ENCODE measurements at regions not wholly inside any gene's neighbourhood (a gene's known extent, or its start where the extent isn't known, plus 50 kb on each side); places are given as distances from the start of the nearest gene placed in this dataset.

- Mint-ChIP-seq H3K27ac (ENCODE audit: unreplicated experiment) (peak overlapping the region; percentile 67), H3K9me3 (ENCODE audit: unreplicated experiment) (no peaks in the 10 kb centered on the region), H3K36me3 (ENCODE audit: low read depth, unreplicated experiment) (no peaks in the 10 kb centered on the region), H3K27me3 (ENCODE audit: low read depth, unreplicated experiment) (no peaks in the 10 kb centered on the region), H3K4me3 (ENCODE audit: unreplicated experiment) (no peak overlapping the region), H3K4me1 (ENCODE audit: low read depth, unreplicated experiment) (peaks cover 19% of the 10 kb centered on the region)
- Histone ChIP-seq H3K27me3 (ENCODE audit: insufficient read depth, low read length) (no peaks in the 10 kb centered on the region), H3K27ac (ENCODE audit: low read depth, low read length) (peak overlapping the region; percentile 65), H3K4me3 (ENCODE audit: insufficient read depth, low read depth, low read length) (no peak overlapping the region), H3K4me2 (ENCODE audit: low read length) (peak overlapping the region; percentile 55), H3K9me3 (ENCODE audit: insufficient read depth, low read depth, low read length) (no peaks in the 10 kb centered on the region), H3K4me1 (ENCODE audit: insufficient read depth, low read length) (peaks cover 18% of the 10 kb centered on the region), H3K79me2 (ENCODE audit: insufficient read depth, low read length) (no peaks in the 10 kb centered on the region), H2AFZ (ENCODE audit: low read depth, low read length) (no peak overlapping the region), H3K36me3 (ENCODE audit: insufficient read depth, low read length) (no peaks in the 10 kb centered on the region), H4K20me1 (ENCODE audit: insufficient read depth, low read length) (no peaks in the 10 kb centered on the region), H3K9ac (ENCODE audit: low read length) (peak overlapping the region; percentile 22)
- FAIRE-seq: peak; percentile 98
- DNase-seq (ENCODE audit: low read depth): peak; percentile 86
- TF ChIP-seq EZH2 (IDR thresholded peaks at IDR 0.05; ENCODE audit: insufficient read depth, low read length) (no peak), CTCF (IDR thresholded peaks at IDR 0.05; ENCODE audit: insufficient read depth, low read depth, low read length) (no peak)
Measured at GRCh38 chr18:2411381-2411960, 159.8 kb downstream of the METTL4 start.

GRCh38 chr18:2412281-2412680 is 159.0 kb downstream of the METTL4 start:
- no peak overlapping the region for H3K9ac ChIP-seq (ENCODE audit: low read length)
- Mint-ChIP-seq H3K27ac (ENCODE audit: unreplicated experiment) (no peak overlapping the region), H3K4me1 (ENCODE audit: low read depth, unreplicated experiment) (peaks cover 19% of the 10 kb centered on the region), H3K9me3 (ENCODE audit: unreplicated experiment) (no peaks in the 10 kb centered on the region), H3K36me3 (ENCODE audit: low read depth, unreplicated experiment) (no peaks in the 10 kb centered on the region), H3K4me3 (ENCODE audit: unreplicated experiment) (no peak overlapping the region), H3K27me3 (ENCODE audit: low read depth, unreplicated experiment) (no peaks in the 10 kb centered on the region)
- no peaks in the 10 kb centered on the region for H3K36me3 ChIP-seq (ENCODE audit: insufficient read depth, low read length)
- H3K79me2 ChIP-seq (ENCODE audit: insufficient read depth, low read length): no peaks in the 10 kb centered on the region
- H3K27me3 ChIP-seq (ENCODE audit: insufficient read depth, low read length): no peaks in the 10 kb centered on the region
- DNase-seq (ENCODE audit: low read depth) (no peak), FAIRE-seq (no peak)
- H3K4me1 ChIP-seq (ENCODE audit: insufficient read depth, low read length): peaks cover 18% of the 10 kb centered on the region
- no peak for TF ChIP-seq EZH2 (IDR thresholded peaks at IDR 0.05; ENCODE audit: insufficient read depth, low read length)
- TF ChIP-seq CTCF (IDR thresholded peaks at IDR 0.05; ENCODE audit: insufficient read depth, low read depth, low read length): no peak
- H3K27ac ChIP-seq (ENCODE audit: low read depth, low read length): no peak overlapping the region
- no peaks in the 10 kb centered on the region for H4K20me1 ChIP-seq (ENCODE audit: insufficient read depth, low read length)
- H3K4me2 ChIP-seq (ENCODE audit: low read length): no peak overlapping the region
- H3K4me3 ChIP-seq (ENCODE audit: insufficient read depth, low read depth, low read length): no peak overlapping the region
- no peak overlapping the region for H2AFZ ChIP-seq (ENCODE audit: low read depth, low read length)
- H3K9me3 ChIP-seq (ENCODE audit: insufficient read depth, low read depth, low read length): no peaks in the 10 kb centered on the region

- Mint-ChIP-seq H3K4me3 (ENCODE audit: unreplicated experiment) (no peak overlapping the region), H3K27ac (ENCODE audit: unreplicated experiment) (peak overlapping the region; percentile 53), H3K9me3 (ENCODE audit: unreplicated experiment) (no peaks in the 10 kb centered on the region), H3K4me1 (ENCODE audit: low read depth, unreplicated experiment) (peaks cover 19% of the 10 kb centered on the region), H3K27me3 (ENCODE audit: low read depth, unreplicated experiment) (no peaks in the 10 kb centered on the region), H3K36me3 (ENCODE audit: low read depth, unreplicated experiment) (no peaks in the 10 kb centered on the region)
- Histone ChIP-seq H4K20me1 (ENCODE audit: insufficient read depth, low read length) (no peaks in the 10 kb centered on the region), H3K27me3 (ENCODE audit: insufficient read depth, low read length) (no peaks in the 10 kb centered on the region), H2AFZ (ENCODE audit: low read depth, low read length) (no peak overlapping the region), H3K4me1 (ENCODE audit: insufficient read depth, low read length) (peaks cover 22% of the 10 kb centered on the region), H3K79me2 (ENCODE audit: insufficient read depth, low read length) (no peaks in the 10 kb centered on the region), H3K9ac (ENCODE audit: low read length) (no peak overlapping the region), H3K36me3 (ENCODE audit: insufficient read depth, low read length) (no peaks in the 10 kb centered on the region), H3K4me3 (ENCODE audit: insufficient read depth, low read depth, low read length) (no peak overlapping the region), H3K9me3 (ENCODE audit: insufficient read depth, low read depth, low read length) (no peaks in the 10 kb centered on the region), H3K27ac (ENCODE audit: low read depth, low read length) (no peak overlapping the region), H3K4me2 (ENCODE audit: low read length) (no peak overlapping the region)
- no peak for DNase-seq (ENCODE audit: low read depth)
- no peak for FAIRE-seq
- no peak for TF ChIP-seq EZH2 (IDR thresholded peaks at IDR 0.05; ENCODE audit: insufficient read depth, low read length)
Measured at GRCh38 chr18:2412996-2413751, 158.1 kb downstream of the METTL4 start.

Measured in astrocyte (in vitro differentiated cells and primary cell).